GM12878 (cell line): ENCODE measurements at regions not wholly inside any gene's neighbourhood (a gene's known extent, or its start where the extent isn't known, plus 50 kb on each side); places are given as distances from the start of the nearest gene placed in this dataset.

Experiments used
- ATAC-seq: fragments of 200-7000 bp; cut with Tn5 transposase; 3 replicates; pipeline ENCODE4 v1.9.1; 2020; ENCODE audit warnings: mild to moderate bottlenecking, moderate library complexity
- BruUV-seq: library from RNA; stranded (reverse); fragments of 400-500 nt; replicated peaks from 2 replicates; lab custom pipeline; 2021; lab: Mats Ljungman, UMichigan
- CTCF ChIA-PET: fragments of 300-600 bp; sonication (Branson Sonifier 250); formaldehyde crosslinking; extraction: SDS; loops from one replicate; lab custom pipeline; 2021; ENCODE audit warnings: inconsistent platforms; lab: Yijun Ruan, JAX
- POLR2A ChIA-PET: fragments of 350-600 bp; formaldehyde crosslinking; extraction: SDS; loops from one replicate; lab custom pipeline; 2021; ENCODE audit warnings: inconsistent platforms; lab: Charles Lee
- RAD21 ChIA-PET: fragments of 300-600 bp; sonication (Branson Sonifier 250); formaldehyde crosslinking; loops from one replicate; lab custom pipeline; 2023; ENCODE audit warnings: antibody characterized with exemption; ENCODE audit not compliant: unreplicated experiment; lab: Charles Lee
- SMC1A ChIA-PET: fragments of 300-600 bp; sonication (Branson Sonifier 250); formaldehyde crosslinking; loops from one replicate; lab custom pipeline; 2023; ENCODE audit not compliant: unreplicated experiment, uncharacterized antibody; lab: Charles Lee
- DNase-seq: peaks from one replicate; pipeline ENCODE4 v3.0.0-alpha.2; 2011; ENCODE audit warnings: low read depth, low spot score
- FAIRE-seq: peaks from 3 replicates; lab custom pipeline; 2011; peaks lifted over from hg19 to GRCh38; lab: Jason Lieb, UNC
- H2AFZ ChIP-seq: 2 replicates; pipeline ENCODE4 v1.6.0; 2011; ENCODE audit warnings: low read depth, low read length, control low read depth; ENCODE audit not compliant: control insufficient read depth
- H3K27ac ChIP-seq: 2 replicates; pipeline ENCODE4 v1.5.1; 2011; ENCODE audit warnings: control low read depth; ENCODE audit not compliant: control insufficient read depth, insufficient read depth
- H3K27me3 ChIP-seq, 2 experiments: replicated peaks in 1 of 2; 2 replicates each; pipeline versions ENCODE4 v1.6.0 to v1.6.1; 2011; ENCODE audit warnings: low read length in 1 of 2; ENCODE audit not compliant: control insufficient read depth in 2 of 2, insufficient read depth in 2 of 2
- H3K36me3 ChIP-seq, 2 experiments: 2 replicates each; pipeline ENCODE4 v1.5.1; 2011; ENCODE audit warnings: low read length in 1 of 2; ENCODE audit not compliant: control insufficient read depth in 2 of 2, insufficient read depth in 2 of 2
- H3K4me1 ChIP-seq: 2 replicates; pipeline ENCODE4 v1.6.1; 2011; ENCODE audit warnings: mild to moderate bottlenecking, low read length, moderate library complexity, mixed read lengths; ENCODE audit not compliant: control insufficient read depth, insufficient read depth
- H3K4me2 ChIP-seq: 2 replicates; pipeline ENCODE4 v1.6.0; 2011; ENCODE audit warnings: control low read depth; ENCODE audit not compliant: control insufficient read depth, insufficient read depth
- H3K4me3 ChIP-seq: fragments of 200-600 bp; sonication (generic); 2 replicates; pipeline ENCODE4 v1.5.1; 2016
- H3K79me2 ChIP-seq: 2 replicates; pipeline ENCODE4 v1.6.0; 2011; ENCODE audit warnings: low read length; ENCODE audit not compliant: control insufficient read depth, insufficient read depth
- H3K9ac ChIP-seq: 2 replicates; pipeline ENCODE4 v1.8.0; 2011; ENCODE audit warnings: low read length, control low read depth, mixed read lengths; ENCODE audit not compliant: control insufficient read depth, insufficient read depth
- H3K9me3 ChIP-seq: replicated peaks from 3 replicates; pipeline ENCODE4 v1.5.1; 2011; ENCODE audit warnings: mild to moderate bottlenecking, low read length; ENCODE audit not compliant: control insufficient read depth, insufficient read depth
- H4K20me1 ChIP-seq: 2 replicates; pipeline ENCODE4 v1.6.0; 2011; ENCODE audit not compliant: control insufficient read depth, insufficient read depth
- BCL11A ChIP-seq: IDR thresholded peaks from 2 replicates; pipeline ENCODE4 v1.6.1; 2011; ENCODE audit warnings: low read depth, low read length
- CREB1 ChIP-seq: IDR thresholded peaks from 2 replicates; pipeline ENCODE4 v1.6.1; 2012; ENCODE audit warnings: low read depth, mild to moderate bottlenecking, inconsistent platforms
- NBN ChIP-seq: fragments of 450-650 bp; IDR thresholded peaks from 2 replicates; pipeline ENCODE4 v1.6.1; 2016
- NR2C1 ChIP-seq: fragments of 450-650 bp; IDR thresholded peaks from 2 replicates; pipeline ENCODE4 v1.6.1; 2017; ENCODE audit warnings: antibody characterized with exemption, mild to moderate bottlenecking, moderate library complexity
- POLR2AphosphoS2 ChIP-seq: IDR thresholded peaks from 2 replicates; pipeline ENCODE4 v1.6.1; 2011; ENCODE audit warnings: low read depth, mild to moderate bottlenecking, low read length, improper control_type of control experiment, moderate library complexity
- TAF1 ChIP-seq: IDR thresholded peaks from 2 replicates; pipeline ENCODE4 v1.6.1; 2011; ENCODE audit warnings: mild to moderate bottlenecking, low read depth, low read length, borderline replicate concordance
- TCF12 ChIP-seq: IDR thresholded peaks from 2 replicates; pipeline ENCODE4 v1.6.1; 2011; ENCODE audit warnings: low read depth, mild to moderate bottlenecking, low read length
- ZNF24 ChIP-seq: fragments of 450-650 bp; IDR thresholded peaks from 2 replicates; pipeline ENCODE4 v1.6.1; 2017; ENCODE audit warnings: antibody characterized with exemption, mild to moderate bottlenecking
- WGBS: methylation state at CpG from one replicate; pipeline ENCODE4 v1.1.6; 2016; ENCODE audit warnings: low lambda C conversion rate; ENCODE audit not compliant: insufficient replicate concordance, insufficient coverage; ENCODE audit errors: missing lambda C conversion rate; 5-methylcytosine and 5-hydroxymethylcytosine counted together
- in situ Hi-C: fragments of 300-500 bp; cut with MboI; formaldehyde crosslinking; loops from 9 replicates; pipeline ENCODE4 v1.14.3; 2018; ENCODE audit warnings: mixed read lengths
- intact Hi-C: fragments of 100-400 bp; cut with micrococcal nuclease; formaldehyde crosslinking; loops from one replicate; pipeline ENCODE4 v1.14.2; 2022; ENCODE audit not compliant: unreplicated experiment
- TF ChIP-seq, protein P1 (sequence below): IDR thresholded peaks from 2 replicates; pipeline ENCODE4 v1.6.1; 2011; ENCODE audit warnings: low read depth, low read length, improper control_type of control experiment, borderline replicate concordance
- TF ChIP-seq, protein P2 (sequence below), 3 experiments: IDR thresholded peaks in 2 of 3; conservative IDR thresholded peaks in 1 of 3; 2 replicates each; pipeline ENCODE4 v1.5.1; 2011; ENCODE audit warnings: low read depth in 3 of 3, low read length in 3 of 3, mild to moderate bottlenecking in 3 of 3, control low read depth in 2 of 3, moderate library complexity in 2 of 3, inconsistent platforms in 1 of 3, mixed read lengths in 1 of 3; ENCODE audit not compliant: control insufficient read depth in 2 of 3, insufficient read depth in 1 of 3; ENCODE audit errors: extremely low read depth in 1 of 3
- TF ChIP-seq, protein P3 (sequence below): fragments of 150-350 bp; IDR thresholded peaks from 2 replicates; pipeline ENCODE4 v1.6.1; 2016; ENCODE audit warnings: low read depth, low read length
- TF ChIP-seq, protein P4 (sequence below): IDR thresholded peaks from 2 replicates; pipeline ENCODE4 v1.6.1; 2012; ENCODE audit warnings: low read depth, low read length, improper control_type of control experiment
- TF ChIP-seq, protein P5 (sequence below): fragments of 450-650 bp; formaldehyde crosslinking; IDR thresholded peaks from 2 replicates; pipeline ENCODE4 v1.4.0; 2020; ENCODE audit warnings: mild to moderate bottlenecking, moderate library complexity
- TF ChIP-seq, protein P6 (sequence below): IDR thresholded peaks from 2 replicates; pipeline ENCODE4 v1.6.1; 2012; ENCODE audit warnings: low read depth, low read length, improper control_type of control experiment

DNA sequence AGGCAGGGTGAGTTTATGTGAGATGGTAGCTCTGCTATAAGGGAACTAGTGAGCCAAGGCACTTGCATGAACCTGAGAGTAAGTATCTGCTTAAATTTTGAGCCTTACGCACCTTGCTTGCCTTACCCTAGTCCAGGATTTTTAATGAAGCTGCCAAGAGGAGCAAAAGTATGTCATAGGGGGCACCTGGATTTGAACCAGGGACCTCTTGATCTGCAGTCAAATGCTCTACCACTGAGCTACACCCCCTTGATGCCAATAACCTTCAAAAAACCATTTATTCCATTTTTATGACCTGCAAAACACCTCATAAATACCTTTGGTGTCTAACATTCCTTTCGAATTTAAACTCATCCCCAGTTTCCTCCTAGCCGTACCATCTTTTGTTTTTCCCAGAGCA, 88.3 kb upstream of the ACP3 start:
- no peaks in the 10 kb centered on the region for H3K27me3 ChIP-seq
- ChIA-PET CTCF (no interaction called here), SMC1A (interaction anchor here (0.5 to 0.9 kb wide), 3 partner anchors 11 to 1383 kb away, joined by 3 read pairs; no protein-coding TSS in a partner anchor), RAD21 (no interaction called here), POLR2A (no interaction called here)
- no TSS peak for BruUV-seq
- H4K20me1 ChIP-seq: no peaks in the 10 kb centered on the region
- no peak overlapping the region for H3K4me2 ChIP-seq
- H3K9me3 ChIP-seq: no peaks in the 10 kb centered on the region
- H2AFZ ChIP-seq: no peak overlapping the region
- intact Hi-C loops: no loop called here
- FAIRE-seq (no peak), ATAC-seq (no peak), DNase-seq (no peak)
- no peaks in the 10 kb centered on the region for H3K36me3 ChIP-seq
- H3K4me1 ChIP-seq: no peaks in the 10 kb centered on the region
- in situ Hi-C loops: no loop called here
- H3K79me2 ChIP-seq: no peaks in the 10 kb centered on the region
- no peak overlapping the region for H3K4me3 ChIP-seq
- no peak overlapping the region for H3K9ac ChIP-seq
- H3K27ac ChIP-seq: no peak overlapping the region
- 35% methylated on average over 3 of the region's 3 CpGs for WGBS
- TF ChIP-seq TCF12: no peak
- TF ChIP-seq, protein P1, sequence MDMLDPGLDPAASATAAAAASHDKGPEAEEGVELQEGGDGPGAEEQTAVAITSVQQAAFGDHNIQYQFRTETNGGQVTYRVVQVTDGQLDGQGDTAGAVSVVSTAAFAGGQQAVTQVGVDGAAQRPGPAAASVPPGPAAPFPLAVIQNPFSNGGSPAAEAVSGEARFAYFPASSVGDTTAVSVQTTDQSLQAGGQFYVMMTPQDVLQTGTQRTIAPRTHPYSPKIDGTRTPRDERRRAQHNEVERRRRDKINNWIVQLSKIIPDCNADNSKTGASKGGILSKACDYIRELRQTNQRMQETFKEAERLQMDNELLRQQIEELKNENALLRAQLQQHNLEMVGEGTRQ: no peak
- no peak for TF ChIP-seq CREB1
- no peak for TF ChIP-seq TAF1
- TF ChIP-seq, protein P2, sequence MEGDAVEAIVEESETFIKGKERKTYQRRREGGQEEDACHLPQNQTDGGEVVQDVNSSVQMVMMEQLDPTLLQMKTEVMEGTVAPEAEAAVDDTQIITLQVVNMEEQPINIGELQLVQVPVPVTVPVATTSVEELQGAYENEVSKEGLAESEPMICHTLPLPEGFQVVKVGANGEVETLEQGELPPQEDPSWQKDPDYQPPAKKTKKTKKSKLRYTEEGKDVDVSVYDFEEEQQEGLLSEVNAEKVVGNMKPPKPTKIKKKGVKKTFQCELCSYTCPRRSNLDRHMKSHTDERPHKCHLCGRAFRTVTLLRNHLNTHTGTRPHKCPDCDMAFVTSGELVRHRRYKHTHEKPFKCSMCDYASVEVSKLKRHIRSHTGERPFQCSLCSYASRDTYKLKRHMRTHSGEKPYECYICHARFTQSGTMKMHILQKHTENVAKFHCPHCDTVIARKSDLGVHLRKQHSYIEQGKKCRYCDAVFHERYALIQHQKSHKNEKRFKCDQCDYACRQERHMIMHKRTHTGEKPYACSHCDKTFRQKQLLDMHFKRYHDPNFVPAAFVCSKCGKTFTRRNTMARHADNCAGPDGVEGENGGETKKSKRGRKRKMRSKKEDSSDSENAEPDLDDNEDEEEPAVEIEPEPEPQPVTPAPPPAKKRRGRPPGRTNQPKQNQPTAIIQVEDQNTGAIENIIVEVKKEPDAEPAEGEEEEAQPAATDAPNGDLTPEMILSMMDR (IDR thresholded peaks at IDR 0.05 in 2 of 3, conservative IDR thresholded peaks at IDR 0.05 in 1 of 3; ENCODE audit: control insufficient read depth in 2 of 3, extremely low read depth in 1 of 3, insufficient read depth in 1 of 3, low read depth in 3 of 3, low read length in 3 of 3): no peak
- TF ChIP-seq ZNF24: no peak
- TF ChIP-seq NR2C1: no peak
- TF ChIP-seq, protein P3, sequence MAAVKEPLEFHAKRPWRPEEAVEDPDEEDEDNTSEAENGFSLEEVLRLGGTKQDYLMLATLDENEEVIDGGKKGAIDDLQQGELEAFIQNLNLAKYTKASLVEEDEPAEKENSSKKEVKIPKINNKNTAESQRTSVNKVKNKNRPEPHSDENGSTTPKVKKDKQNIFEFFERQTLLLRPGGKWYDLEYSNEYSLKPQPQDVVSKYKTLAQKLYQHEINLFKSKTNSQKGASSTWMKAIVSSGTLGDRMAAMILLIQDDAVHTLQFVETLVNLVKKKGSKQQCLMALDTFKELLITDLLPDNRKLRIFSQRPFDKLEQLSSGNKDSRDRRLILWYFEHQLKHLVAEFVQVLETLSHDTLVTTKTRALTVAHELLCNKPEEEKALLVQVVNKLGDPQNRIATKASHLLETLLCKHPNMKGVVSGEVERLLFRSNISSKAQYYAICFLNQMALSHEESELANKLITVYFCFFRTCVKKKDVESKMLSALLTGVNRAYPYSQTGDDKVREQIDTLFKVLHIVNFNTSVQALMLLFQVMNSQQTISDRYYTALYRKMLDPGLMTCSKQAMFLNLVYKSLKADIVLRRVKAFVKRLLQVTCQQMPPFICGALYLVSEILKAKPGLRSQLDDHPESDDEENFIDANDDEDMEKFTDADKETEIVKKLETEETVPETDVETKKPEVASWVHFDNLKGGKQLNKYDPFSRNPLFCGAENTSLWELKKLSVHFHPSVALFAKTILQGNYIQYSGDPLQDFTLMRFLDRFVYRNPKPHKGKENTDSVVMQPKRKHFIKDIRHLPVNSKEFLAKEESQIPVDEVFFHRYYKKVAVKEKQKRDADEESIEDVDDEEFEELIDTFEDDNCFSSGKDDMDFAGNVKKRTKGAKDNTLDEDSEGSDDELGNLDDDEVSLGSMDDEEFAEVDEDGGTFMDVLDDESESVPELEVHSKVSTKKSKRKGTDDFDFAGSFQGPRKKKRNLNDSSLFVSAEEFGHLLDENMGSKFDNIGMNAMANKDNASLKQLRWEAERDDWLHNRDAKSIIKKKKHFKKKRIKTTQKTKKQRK: no peak
- TF ChIP-seq, protein P4, sequence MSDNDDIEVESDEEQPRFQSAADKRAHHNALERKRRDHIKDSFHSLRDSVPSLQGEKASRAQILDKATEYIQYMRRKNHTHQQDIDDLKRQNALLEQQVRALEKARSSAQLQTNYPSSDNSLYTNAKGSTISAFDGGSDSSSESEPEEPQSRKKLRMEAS: no peak
- TF ChIP-seq, protein P5, sequence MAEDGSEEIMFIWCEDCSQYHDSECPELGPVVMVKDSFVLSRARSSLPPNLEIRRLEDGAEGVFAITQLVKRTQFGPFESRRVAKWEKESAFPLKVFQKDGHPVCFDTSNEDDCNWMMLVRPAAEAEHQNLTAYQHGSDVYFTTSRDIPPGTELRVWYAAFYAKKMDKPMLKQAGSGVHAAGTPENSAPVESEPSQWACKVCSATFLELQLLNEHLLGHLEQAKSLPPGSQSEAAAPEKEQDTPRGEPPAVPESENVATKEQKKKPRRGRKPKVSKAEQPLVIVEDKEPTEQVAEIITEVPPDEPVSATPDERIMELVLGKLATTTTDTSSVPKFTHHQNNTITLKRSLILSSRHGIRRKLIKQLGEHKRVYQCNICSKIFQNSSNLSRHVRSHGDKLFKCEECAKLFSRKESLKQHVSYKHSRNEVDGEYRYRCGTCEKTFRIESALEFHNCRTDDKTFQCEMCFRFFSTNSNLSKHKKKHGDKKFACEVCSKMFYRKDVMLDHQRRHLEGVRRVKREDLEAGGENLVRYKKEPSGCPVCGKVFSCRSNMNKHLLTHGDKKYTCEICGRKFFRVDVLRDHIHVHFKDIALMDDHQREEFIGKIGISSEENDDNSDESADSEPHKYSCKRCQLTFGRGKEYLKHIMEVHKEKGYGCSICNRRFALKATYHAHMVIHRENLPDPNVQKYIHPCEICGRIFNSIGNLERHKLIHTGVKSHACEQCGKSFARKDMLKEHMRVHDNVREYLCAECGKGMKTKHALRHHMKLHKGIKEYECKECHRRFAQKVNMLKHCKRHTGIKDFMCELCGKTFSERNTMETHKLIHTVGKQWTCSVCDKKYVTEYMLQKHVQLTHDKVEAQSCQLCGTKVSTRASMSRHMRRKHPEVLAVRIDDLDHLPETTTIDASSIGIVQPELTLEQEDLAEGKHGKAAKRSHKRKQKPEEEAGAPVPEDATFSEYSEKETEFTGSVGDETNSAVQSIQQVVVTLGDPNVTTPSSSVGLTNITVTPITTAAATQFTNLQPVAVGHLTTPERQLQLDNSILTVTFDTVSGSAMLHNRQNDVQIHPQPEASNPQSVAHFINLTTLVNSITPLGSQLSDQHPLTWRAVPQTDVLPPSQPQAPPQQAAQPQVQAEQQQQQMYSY (CRISPR knock-in tag): no peak
- TF ChIP-seq, protein P6, sequence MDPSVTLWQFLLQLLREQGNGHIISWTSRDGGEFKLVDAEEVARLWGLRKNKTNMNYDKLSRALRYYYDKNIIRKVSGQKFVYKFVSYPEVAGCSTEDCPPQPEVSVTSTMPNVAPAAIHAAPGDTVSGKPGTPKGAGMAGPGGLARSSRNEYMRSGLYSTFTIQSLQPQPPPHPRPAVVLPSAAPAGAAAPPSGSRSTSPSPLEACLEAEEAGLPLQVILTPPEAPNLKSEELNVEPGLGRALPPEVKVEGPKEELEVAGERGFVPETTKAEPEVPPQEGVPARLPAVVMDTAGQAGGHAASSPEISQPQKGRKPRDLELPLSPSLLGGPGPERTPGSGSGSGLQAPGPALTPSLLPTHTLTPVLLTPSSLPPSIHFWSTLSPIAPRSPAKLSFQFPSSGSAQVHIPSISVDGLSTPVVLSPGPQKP: no peak
- no peak for TF ChIP-seq BCL11A
- TF ChIP-seq NBN: no peak
- TF ChIP-seq POLR2AphosphoS2: no peak
